ENCODE measurements at regions not wholly inside any gene's neighbourhood (a gene's known extent, or its start where the extent isn't known, plus 50 kb on each side); places are given as distances from the start of the nearest gene placed in this dataset.

DNA sequence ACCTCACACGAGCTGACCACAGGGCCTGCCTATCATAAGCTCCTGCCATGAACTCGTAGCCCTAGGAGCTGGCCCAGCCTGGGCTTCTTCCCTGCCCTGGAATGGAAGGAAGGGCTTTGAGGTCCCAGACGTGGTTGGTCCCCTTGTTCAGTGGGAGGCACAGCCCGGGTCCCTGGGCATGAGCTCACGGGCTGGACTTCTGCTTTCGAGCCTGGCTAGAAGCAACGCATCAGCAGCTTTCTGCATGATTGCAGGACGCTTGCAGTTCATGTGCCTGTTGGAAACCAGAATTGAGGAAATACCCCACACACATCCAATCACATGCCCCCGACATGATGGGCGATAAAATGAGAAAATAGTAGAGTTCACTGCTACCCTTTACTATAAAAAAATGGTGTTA lies 293.3 kb downstream of the MAF start (continued):
- TF ChIP-seq, protein P1, sequence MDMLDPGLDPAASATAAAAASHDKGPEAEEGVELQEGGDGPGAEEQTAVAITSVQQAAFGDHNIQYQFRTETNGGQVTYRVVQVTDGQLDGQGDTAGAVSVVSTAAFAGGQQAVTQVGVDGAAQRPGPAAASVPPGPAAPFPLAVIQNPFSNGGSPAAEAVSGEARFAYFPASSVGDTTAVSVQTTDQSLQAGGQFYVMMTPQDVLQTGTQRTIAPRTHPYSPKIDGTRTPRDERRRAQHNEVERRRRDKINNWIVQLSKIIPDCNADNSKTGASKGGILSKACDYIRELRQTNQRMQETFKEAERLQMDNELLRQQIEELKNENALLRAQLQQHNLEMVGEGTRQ (IDR thresholded peaks at IDR 0.05; ENCODE audit: borderline replicate concordance, low read depth, low read length) = no peak
- no peak for TF ChIP-seq CHD2 (IDR thresholded peaks at IDR 0.05; ENCODE audit: low read length, partially characterized antibody)
- TF ChIP-seq RCOR1 (IDR thresholded peaks at IDR 0.05; ENCODE audit: low read length) = no peak
- TF ChIP-seq, protein P2, sequence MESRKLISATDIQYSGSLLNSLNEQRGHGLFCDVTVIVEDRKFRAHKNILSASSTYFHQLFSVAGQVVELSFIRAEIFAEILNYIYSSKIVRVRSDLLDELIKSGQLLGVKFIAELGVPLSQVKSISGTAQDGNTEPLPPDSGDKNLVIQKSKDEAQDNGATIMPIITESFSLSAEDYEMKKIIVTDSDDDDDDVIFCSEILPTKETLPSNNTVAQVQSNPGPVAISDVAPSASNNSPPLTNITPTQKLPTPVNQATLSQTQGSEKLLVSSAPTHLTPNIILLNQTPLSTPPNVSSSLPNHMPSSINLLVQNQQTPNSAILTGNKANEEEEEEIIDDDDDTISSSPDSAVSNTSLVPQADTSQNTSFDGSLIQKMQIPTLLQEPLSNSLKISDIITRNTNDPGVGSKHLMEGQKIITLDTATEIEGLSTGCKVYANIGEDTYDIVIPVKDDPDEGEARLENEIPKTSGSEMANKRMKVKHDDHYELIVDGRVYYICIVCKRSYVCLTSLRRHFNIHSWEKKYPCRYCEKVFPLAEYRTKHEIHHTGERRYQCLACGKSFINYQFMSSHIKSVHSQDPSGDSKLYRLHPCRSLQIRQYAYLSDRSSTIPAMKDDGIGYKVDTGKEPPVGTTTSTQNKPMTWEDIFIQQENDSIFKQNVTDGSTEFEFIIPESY (IDR thresholded peaks at IDR 0.05; ENCODE audit: borderline replicate concordance, low read depth) = no peak

DNA sequence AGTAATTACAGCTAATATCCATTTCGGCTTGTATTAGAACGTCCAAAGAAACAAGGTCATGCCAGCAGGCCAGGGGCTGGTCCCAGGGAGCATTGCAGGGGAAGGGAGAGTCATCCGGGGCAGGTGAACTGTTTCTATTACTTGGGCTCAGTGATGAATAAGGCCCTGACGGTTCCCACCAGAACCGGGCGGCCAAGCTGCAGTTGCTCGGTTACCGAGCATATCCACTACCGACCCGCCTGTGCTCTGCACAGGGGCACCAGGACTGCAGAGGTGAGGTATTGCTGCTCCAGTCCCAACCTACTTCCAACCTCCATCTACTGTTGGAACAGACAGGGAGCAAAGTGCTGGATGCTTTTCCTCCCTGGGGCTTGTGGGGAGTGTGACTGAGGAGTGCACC lies 295.5 kb downstream of the MAF start:
- DNase-seq = no peak
- Histone ChIP-seq H3K9ac (no peak overlapping the region), H3K27ac (ENCODE audit: low read depth in 2 of 2, low read length in 1 of 2) (no peak overlapping the region), H3K9me3 (no peaks in the 10 kb centered on the region), H2AFZ (ENCODE audit: low read depth) (no peak overlapping the region), H3K27me3 (ENCODE audit: insufficient read depth) (no peaks in the 10 kb centered on the region), H3K36me3 (replicated peaks in 1 of 2; ENCODE audit: control insufficient read depth in 1 of 2, insufficient read depth in 2 of 2, low read length in 1 of 2) (no peaks in the 10 kb centered on the region), H3K4me1 (ENCODE audit: control insufficient read depth in 1 of 2, insufficient read depth in 2 of 2, low read depth in 1 of 2, low read length in 1 of 2) (no peaks in the 10 kb centered on the region), H3K9me2 (no peaks in the 10 kb centered on the region), H4K20me1 (ENCODE audit: insufficient read depth) (no peaks in the 10 kb centered on the region), H3K4me3 (ENCODE audit: low read depth in 2 of 2, low read length in 1 of 2) (no peak overlapping the region), H3K4me2 (no peak overlapping the region), H3F3A (replicated peaks; ENCODE audit: insufficient read depth) (no peaks in the 10 kb centered on the region), H3K79me2 (ENCODE audit: insufficient read depth) (no peaks in the 10 kb centered on the region)
- TF ChIP-seq MEF2A (IDR thresholded peaks at IDR 0.05; ENCODE audit: borderline replicate concordance, low read depth) (no peak), JUND (IDR thresholded peaks at IDR 0.05) (no peak), POLR2AphosphoS5 (IDR thresholded peaks at IDR 0.05; ENCODE audit: low read depth, low read length) (no peak), GABPA (IDR thresholded peaks at IDR 0.05; ENCODE audit: low read depth) (no peak), MXI1 (IDR thresholded peaks at IDR 0.05; ENCODE audit: low read depth, low read length) (no peak), YY1 (IDR thresholded peaks at IDR 0.05; ENCODE audit: low read depth) (no peak), NFIC (IDR thresholded peaks at IDR 0.05; ENCODE audit: borderline replicate concordance) (no peak), TAF1 (IDR thresholded peaks at IDR 0.05; ENCODE audit: borderline replicate concordance, low read depth, low read length) (no peak), CHD2 (IDR thresholded peaks at IDR 0.05; ENCODE audit: low read length, partially characterized antibody) (no peak), TCF12 (IDR thresholded peaks at IDR 0.05) (no peak), NRF1 (IDR thresholded peaks at IDR 0.05; ENCODE audit: low read depth, low read length) (no peak), FOXJ3 (CRISPR knock-in tag; IDR thresholded peaks at IDR 0.05) (no peak)
- TF ChIP-seq, protein P3, sequence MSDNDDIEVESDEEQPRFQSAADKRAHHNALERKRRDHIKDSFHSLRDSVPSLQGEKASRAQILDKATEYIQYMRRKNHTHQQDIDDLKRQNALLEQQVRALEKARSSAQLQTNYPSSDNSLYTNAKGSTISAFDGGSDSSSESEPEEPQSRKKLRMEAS (IDR thresholded peaks at IDR 0.05; ENCODE audit: low read depth) = no peak
- TF ChIP-seq, protein P4, sequence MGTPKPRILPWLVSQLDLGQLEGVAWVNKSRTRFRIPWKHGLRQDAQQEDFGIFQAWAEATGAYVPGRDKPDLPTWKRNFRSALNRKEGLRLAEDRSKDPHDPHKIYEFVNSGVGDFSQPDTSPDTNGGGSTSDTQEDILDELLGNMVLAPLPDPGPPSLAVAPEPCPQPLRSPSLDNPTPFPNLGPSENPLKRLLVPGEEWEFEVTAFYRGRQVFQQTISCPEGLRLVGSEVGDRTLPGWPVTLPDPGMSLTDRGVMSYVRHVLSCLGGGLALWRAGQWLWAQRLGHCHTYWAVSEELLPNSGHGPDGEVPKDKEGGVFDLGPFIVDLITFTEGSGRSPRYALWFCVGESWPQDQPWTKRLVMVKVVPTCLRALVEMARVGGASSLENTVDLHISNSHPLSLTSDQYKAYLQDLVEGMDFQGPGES (IDR thresholded peaks at IDR 0.05; ENCODE audit: low read depth, low read length) = no peak
- TF ChIP-seq, protein P2 (IDR thresholded peaks at IDR 0.05; ENCODE audit: borderline replicate concordance, low read depth) = no peak
- TF ChIP-seq, protein P5, sequence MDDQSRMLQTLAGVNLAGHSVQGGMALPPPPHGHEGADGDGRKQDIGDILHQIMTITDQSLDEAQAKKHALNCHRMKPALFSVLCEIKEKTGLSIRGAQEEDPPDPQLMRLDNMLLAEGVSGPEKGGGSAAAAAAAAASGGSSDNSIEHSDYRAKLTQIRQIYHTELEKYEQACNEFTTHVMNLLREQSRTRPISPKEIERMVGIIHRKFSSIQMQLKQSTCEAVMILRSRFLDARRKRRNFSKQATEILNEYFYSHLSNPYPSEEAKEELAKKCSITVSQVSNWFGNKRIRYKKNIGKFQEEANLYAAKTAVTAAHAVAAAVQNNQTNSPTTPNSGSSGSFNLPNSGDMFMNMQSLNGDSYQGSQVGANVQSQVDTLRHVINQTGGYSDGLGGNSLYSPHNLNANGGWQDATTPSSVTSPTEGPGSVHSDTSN (IDR thresholded peaks at IDR 0.05) = no peak
- ChIA-PET POLR2A (no interaction called here), CTCF (interaction anchor here (1.7 kb wide), 2 partner anchors 10 to 297 kb away, joined by 4 to 8 read pairs; no protein-coding TSS in a partner anchor)
- 19% methylated on average over 4 of the region's 10 CpGs for WGBS (ENCODE audit: low lambda C conversion rate)

Measured in SK-N-SH (cell line).